Glutamatergic neuron (in vitro differentiated cells): ENCODE measurements at regions not wholly inside any gene's neighbourhood (a gene's known extent, or its start where the extent isn't known, plus 50 kb on each side); places are given as distances from the start of the nearest gene placed in this dataset.

ENCODE experiments used
- DNase-seq: peaks from one replicate; pipeline ENCODE4 v3.0.0; 2022
- H3K27ac Mint-ChIP-seq: one replicate; pipeline ENCODE4 v1.8.0; 2020; ENCODE audit warnings: mild to moderate bottlenecking, mixed read lengths, inconsistent platforms; ENCODE audit not compliant: unreplicated experiment
- H3K27me3 Mint-ChIP-seq: one replicate; pipeline ENCODE4 v1.8.0; 2020; ENCODE audit warnings: mild to moderate bottlenecking, moderate library complexity, mixed read lengths, inconsistent platforms; ENCODE audit not compliant: unreplicated experiment
- H3K36me3 Mint-ChIP-seq: one replicate; pipeline ENCODE4 v1.8.0; 2020; ENCODE audit warnings: mild to moderate bottlenecking, mixed read lengths, inconsistent platforms; ENCODE audit not compliant: unreplicated experiment
- H3K4me1 Mint-ChIP-seq: one replicate; pipeline ENCODE4 v1.8.0; 2020; ENCODE audit warnings: mild to moderate bottlenecking, low read depth, mixed read lengths, inconsistent platforms; ENCODE audit not compliant: unreplicated experiment
- H3K4me3 Mint-ChIP-seq: one replicate; pipeline ENCODE4 v1.8.0; 2020; ENCODE audit warnings: mild to moderate bottlenecking, mixed read lengths, inconsistent platforms; ENCODE audit not compliant: unreplicated experiment
- H3K9me3 Mint-ChIP-seq: one replicate; pipeline ENCODE4 v1.8.0; 2020; ENCODE audit warnings: mild to moderate bottlenecking, moderate library complexity, mixed read lengths, inconsistent platforms; ENCODE audit not compliant: unreplicated experiment
- TF ChIP-seq, protein P1 (sequence below): fragments of 200-600 bp; sonication (generic); IDR thresholded peaks from one replicate; pipeline ENCODE4 v1.5.0; 2021; ENCODE audit not compliant: partially characterized antibody, unreplicated experiment

DNA sequence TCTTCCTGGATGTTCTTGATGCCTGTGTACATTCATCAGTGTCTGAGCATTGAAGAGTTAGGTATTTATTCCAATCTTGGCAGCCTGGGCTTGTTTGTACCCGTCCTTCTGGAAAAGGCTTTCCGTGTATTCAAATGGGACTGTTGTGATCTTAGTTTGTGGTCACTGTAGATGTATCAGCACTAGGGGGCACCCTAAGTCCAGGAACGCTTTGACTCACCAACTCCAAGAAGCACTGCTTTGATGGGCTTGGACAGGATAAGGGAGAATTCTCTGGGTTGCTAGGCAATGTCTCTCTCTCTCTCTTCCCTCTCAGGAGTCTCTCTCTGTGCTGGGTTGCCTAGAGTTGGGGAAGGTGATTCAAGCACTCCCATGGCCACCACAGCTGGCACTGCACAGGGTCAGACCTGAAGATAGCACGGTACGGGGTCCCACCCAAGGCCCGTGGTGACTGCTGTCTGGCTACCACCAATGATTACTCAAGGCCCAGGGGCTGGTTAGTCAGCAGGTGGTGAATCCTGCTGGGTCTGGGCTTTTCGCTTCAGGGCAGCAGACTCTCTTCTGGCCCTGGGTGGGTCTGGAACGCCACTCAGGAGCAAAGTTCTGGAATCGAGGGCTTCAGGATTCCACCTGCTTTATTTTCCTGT lies 211.1 kb upstream of the RGS6 start:
- TF ChIP-seq, protein P1, sequence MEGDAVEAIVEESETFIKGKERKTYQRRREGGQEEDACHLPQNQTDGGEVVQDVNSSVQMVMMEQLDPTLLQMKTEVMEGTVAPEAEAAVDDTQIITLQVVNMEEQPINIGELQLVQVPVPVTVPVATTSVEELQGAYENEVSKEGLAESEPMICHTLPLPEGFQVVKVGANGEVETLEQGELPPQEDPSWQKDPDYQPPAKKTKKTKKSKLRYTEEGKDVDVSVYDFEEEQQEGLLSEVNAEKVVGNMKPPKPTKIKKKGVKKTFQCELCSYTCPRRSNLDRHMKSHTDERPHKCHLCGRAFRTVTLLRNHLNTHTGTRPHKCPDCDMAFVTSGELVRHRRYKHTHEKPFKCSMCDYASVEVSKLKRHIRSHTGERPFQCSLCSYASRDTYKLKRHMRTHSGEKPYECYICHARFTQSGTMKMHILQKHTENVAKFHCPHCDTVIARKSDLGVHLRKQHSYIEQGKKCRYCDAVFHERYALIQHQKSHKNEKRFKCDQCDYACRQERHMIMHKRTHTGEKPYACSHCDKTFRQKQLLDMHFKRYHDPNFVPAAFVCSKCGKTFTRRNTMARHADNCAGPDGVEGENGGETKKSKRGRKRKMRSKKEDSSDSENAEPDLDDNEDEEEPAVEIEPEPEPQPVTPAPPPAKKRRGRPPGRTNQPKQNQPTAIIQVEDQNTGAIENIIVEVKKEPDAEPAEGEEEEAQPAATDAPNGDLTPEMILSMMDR, result peak; percentile 10
- Mint-ChIP-seq H3K27ac (no peak overlapping the region), H3K36me3 (no peaks in the 10 kb centered on the region), H3K4me1 (no peaks in the 10 kb centered on the region), H3K9me3 (peaks cover 2% of the 10 kb centered on the region), H3K4me3 (no peak overlapping the region), H3K27me3 (no peaks in the 10 kb centered on the region)
- DNase-seq, result no peak

- Mint-ChIP-seq H3K36me3 (no peaks in the 10 kb centered on the region), H3K9me3 (peaks cover 2% of the 10 kb centered on the region), H3K4me3 (no peak overlapping the region), H3K27ac (no peak overlapping the region), H3K4me1 (no peaks in the 10 kb centered on the region), H3K27me3 (no peaks in the 10 kb centered on the region)
- TF ChIP-seq, protein P1, result no peak
- no peak for DNase-seq
These were observed 210.4 kb upstream of the RGS6 start for GRCh38 chr14:71721791-71722190.

GRCh38 chr14:71722885-71723284 lies 209.3 kb upstream of the RGS6 start:
- TF ChIP-seq, protein P1, result no peak
- no peak for DNase-seq
- H3K27me3 Mint-ChIP-seq, result no peaks in the 10 kb centered on the region
- peaks cover 2% of the 10 kb centered on the region for H3K9me3 Mint-ChIP-seq
- no peak overlapping the region for H3K4me3 Mint-ChIP-seq
- no peaks in the 10 kb centered on the region for H3K4me1 Mint-ChIP-seq
- H3K27ac Mint-ChIP-seq, result no peak overlapping the region
- no peaks in the 10 kb centered on the region for H3K36me3 Mint-ChIP-seq

- TF ChIP-seq, protein P1, result no peak
- H3K4me1 Mint-ChIP-seq, result no peaks in the 10 kb centered on the region
- no peaks in the 10 kb centered on the region for H3K36me3 Mint-ChIP-seq
- no peaks in the 10 kb centered on the region for H3K27me3 Mint-ChIP-seq
- peaks cover 2% of the 10 kb centered on the region for H3K9me3 Mint-ChIP-seq
- no peak for DNase-seq
- H3K4me3 Mint-ChIP-seq, result no peak overlapping the region
- no peak overlapping the region for H3K27ac Mint-ChIP-seq
These were observed 206.2 kb upstream of the RGS6 start for GRCh38 chr14:71725922-71726579.

DNA sequence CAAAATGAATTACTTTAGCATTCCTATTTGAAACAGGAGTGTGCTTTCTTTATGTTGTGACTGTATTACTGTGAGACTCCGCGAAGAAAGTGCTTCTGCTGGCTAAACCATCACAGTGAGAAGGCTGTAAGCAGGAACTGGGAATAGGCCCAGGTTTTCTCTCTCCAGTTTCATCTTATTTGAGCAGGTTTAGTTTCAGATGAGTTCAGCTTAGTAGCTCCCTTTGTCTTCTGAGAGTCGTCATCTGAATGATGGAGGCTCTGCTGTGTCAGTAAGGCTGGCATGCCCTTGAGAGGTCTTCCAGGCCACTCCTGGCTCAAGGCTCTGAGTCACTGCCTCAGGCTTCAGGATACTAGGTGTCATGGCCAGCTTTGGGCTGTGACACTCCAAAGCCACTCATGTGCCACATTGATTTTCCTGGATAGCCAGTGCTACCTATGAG lies 205.6 kb upstream of the RGS6 start:
- Mint-ChIP-seq H3K36me3 (no peaks in the 10 kb centered on the region), H3K4me3 (no peak overlapping the region), H3K27me3 (no peaks in the 10 kb centered on the region), H3K4me1 (no peaks in the 10 kb centered on the region), H3K9me3 (peaks cover 2% of the 10 kb centered on the region), H3K27ac (no peak overlapping the region)
- no peak for DNase-seq
- TF ChIP-seq, protein P1, result no peak
